Putamen (tissue), 1 donor: ENCODE measurements at regions not wholly inside any gene's neighbourhood (a gene's known extent, or its start where the extent isn't known, plus 50 kb on each side); places are given as distances from the start of the nearest gene placed in this dataset.
"Not testable (repeated sequence)": the region's sequence is repeated elsewhere in the genome, so short reads cannot be mapped to it uniquely, and the experiment has no call there.

Experiments used
- DNase-seq: peaks from one replicate; pipeline ENCODE4 v3.0.0-alpha.2; 2016; ENCODE audit warnings: low spot score

DNA sequence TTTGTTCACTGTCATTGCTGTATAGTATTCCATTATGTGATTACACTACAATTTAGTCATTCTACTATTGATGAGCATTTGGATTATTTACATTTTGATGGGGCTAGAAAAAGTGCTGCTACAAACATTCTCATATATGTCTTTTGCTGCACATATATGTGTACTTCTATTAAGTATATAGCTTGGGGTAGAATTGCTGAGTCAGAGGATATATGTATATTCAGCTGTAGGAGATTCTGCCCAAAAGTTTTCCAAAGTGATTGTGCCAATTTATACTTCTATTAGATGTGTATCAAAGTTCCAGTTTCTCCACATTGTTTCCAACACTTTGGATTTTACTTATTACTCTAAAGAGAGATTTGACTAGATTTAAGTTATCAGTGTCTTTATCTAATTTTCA is 101.7 kb upstream of the UGP2 start:
- DNase-seq, result no peak

- DNase-seq, result no peak
Measured at GRCh38 chr2:63740943-63741342, 100.8 kb upstream of the UGP2 start.

DNA sequence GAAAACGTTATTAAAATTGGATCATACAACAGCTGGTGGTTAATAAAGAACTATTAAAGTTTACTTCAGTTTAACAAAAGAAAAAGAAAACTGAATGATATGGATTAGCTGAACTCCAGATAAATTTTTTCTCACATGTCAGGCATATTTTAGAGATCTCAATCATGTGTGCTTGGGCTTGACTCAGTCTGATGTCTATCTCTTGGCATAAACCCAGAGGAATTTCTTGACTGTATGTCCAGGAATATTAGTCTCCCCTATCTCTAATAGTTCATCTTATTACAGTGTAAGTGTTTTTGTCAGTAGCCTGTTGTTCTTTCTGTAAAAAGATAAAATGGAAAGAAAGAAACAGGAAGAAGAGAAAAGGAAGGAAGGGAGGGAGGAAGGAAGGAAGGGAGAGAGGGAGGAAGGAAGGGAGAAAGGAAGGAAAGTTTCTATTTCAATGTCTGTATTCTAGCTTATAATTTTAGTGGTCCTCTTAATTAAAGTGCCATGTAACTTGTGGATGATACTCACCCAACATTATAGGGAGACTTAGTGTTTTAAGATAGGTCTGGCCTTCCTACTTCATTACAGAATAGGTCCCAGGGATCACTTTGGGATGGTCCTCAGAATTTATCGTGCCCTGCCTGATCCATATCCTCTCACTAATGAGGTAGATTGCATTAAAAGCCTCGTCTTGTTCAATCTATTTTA is 99.7 kb upstream of the UGP2 start:
- no peak for DNase-seq

DNA sequence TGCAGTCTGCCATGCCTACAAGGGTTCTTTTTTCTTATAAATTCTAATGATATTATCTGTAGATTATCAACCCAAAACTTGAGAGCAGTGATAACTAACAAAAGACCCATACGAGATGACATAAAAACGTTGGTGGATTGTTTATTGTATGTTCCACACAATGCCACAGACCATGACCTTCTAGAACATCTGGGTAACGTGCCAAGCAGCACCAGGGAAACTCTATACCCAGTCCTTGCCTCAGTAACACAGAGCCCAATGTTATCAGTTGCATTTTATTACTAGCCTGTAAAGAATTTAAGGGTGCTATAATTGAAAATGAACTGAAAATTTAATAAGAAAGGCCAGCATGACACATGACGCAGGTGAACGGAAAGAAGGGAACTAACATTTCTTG is 99.1 kb upstream of the UGP2 start:
- DNase-seq, result no peak

DNA sequence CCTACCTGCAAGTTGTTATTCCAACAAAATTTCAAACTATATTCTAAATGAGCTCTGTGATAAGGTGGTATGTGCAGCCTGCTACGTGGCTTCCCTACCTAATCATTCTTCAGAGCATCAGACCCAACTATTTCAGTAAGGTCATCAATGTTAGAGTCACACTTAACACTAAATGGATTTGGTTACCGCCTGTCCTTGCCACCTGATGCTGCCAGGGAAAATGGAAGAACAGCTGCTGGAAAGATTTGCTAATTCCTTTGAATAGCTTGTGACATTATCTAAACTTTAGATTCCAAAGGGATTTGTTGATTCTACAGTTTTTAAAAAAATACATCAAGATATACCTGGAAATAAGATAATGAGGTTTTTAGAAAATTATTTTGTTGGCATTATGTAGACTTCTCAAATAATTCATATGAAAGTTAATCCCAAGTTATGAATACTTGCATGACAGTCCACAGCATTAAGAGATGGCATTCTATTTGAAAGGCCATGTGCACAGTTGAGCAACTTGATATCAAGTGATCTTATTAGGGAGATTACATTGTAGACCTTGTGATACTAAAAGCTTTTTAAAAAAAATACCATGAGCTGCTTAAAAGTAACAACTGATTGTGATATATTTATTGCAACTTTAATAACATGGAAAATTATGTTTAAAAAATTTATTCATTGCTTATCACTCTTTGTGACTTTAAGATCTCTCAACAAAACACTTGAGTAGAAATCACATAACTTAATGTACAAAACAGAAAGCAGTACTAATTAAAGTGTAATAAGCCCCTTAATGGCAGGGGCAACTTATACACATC is 98.3 kb upstream of the UGP2 start:
- no peak for DNase-seq

- DNase-seq, result no peak
Measured at GRCh38 chr2:63743982-63744966, 97.4 kb upstream of the UGP2 start.

DNA sequence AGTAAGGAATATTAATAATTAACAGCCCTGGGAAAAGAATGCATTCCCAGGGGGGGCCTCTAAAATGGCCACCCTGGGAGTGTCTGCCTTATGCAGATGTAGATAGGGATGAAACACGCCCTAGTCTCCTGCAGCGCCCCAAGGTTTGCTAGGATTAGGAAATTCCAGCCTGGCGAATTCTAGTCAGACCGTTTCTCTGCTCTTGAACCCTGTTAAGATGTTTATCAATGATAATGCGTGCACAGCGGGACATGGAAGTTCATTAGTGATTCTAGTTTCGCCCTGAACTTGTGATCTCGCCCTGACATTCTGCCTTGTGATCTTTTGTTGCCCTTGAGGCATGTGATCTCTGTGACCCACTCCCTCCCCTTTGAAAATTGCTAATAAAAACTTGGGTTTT is 95.1 kb upstream of the UGP2 start:
- DNase-seq, result not testable (repeated sequence)

GRCh38 chr2:63751901-63752300 is 89.8 kb upstream of the UGP2 start:
- no peak for DNase-seq

- no peak for DNase-seq
Measured at GRCh38 chr2:63755216-63755615, 86.5 kb upstream of the UGP2 start.

DNA sequence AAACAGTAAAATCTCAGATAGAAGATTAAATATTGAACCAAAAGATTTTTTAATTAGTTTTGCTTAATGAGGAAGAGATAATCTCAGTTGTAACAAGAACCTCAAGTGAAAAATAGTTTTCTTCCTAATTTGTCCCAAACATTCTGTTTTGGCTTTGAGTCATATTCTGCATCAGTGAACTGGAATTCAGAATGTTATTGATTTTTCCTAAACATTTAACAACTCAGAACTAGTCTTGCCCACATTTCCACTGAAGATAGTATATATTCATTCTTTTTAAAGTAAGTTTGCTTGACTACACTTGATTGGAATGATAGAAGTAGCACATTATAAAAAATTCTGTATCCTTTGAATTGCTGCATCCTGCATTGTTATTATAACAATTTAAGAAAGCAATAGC is 85.7 kb upstream of the UGP2 start:
- DNase-seq, result no peak

GRCh38 chr2:63763391-63763941 is 78.2 kb upstream of the UGP2 start:
- DNase-seq, result no peak

DNA sequence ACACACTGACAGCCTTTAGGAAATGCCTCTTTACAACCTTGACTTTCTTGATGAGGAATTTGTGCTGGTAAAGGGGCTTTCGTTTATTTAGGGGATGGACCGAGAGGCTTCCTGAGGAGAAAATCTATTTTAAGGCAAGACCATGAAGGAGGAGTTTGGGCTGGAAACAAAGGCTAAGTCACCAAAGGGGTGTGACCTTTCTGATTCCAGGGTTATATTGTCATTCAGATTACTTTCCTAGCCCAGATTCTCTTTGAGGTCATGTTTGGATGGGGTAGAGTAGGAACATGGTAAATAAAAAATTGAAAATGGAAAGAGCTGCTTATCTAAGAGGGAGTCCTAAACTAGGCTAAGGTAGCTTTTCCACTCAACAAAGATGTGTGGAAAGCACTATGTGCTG is 77.1 kb upstream of the UGP2 start:
- DNase-seq, result no peak

DNA sequence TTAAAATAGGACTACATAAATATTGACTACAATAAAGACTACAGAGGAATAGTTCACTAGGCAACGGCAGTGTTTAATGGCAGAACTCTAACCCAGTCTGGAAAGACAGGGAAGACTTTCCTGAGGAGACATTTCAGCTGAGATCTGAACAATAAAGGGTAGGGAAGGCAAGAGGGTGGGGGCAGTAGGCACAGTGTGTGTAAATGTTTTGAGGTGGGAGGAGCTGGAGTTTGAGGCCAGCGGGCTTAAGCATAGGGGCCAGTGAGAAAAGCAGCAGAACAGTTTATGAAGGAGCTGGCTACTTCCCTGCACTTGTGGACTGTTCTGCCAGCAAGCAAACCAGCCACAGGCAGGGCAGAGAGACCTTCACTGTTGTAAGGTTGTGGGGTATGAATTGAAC is 76.6 kb upstream of the UGP2 start:
- no peak for DNase-seq

DNA sequence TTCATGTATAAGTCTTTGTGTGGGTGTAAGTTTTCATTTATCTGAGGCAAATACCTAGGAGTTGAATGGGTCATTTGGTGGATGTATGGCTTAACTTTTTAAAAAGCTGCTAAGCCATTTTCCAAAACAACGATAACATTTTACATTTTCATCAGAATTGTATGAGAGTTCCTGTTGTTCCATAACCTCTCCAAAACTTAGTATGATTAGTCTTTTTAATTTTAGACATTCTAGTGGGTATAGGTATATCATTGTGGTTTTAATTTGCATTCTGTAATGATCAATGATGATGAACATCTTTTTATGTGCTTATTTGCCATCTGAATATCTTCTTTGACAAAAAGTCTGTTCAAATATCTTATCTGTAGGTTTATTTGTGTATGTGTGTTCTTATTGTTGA is 74.4 kb upstream of the UGP2 start:
- no peak for DNase-seq

GRCh38 chr2:63768051-63768450 is 73.6 kb upstream of the UGP2 start:
- no peak for DNase-seq

- no peak for DNase-seq
Measured at GRCh38 chr2:63769915-63770314, 71.8 kb upstream of the UGP2 start.

DNA sequence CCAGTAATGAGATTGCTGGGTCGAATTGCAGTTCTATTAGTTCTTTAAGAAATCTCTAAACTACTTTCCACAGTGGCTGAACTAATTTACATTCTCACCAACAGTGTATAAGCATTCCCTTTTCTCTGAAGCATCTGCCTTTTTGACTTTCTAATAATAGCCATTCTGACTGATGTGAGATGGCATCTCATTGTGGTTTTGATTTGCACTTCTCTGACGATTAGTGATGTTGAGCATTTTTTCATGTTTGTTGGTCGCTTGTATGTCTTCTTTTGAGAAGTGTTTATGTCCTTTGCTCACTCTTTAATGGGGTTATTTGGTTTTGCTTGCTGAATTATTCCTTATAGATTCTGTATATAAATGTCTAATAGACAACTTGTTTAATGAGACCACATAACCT is 69.6 kb upstream of the UGP2 start:
- DNase-seq, result no peak

DNA sequence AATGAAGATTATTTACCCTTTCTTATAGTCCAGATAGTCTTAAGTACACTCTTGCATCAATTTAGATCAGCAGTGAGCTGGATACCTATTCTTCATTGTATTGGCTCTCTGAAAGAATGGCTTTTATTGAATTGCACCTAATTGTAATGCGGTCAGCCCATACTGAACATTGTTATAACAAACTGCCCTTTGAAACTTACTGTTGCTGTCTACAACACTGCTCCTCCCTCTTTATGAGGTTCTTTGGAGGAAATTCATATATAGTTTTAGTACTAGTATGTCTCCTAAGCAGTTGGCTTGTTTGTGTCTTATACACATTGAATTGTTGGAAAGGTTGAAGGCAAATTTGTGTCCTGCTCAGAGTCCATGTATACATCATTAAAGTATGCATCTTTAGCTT is 66.5 kb upstream of the UGP2 start:
- DNase-seq, result no peak

- no peak for DNase-seq
Measured at GRCh38 chr2:63776382-63776781, 65.3 kb upstream of the UGP2 start.

- no peak for DNase-seq
Measured at GRCh38 chr2:63777816-63778215, 63.9 kb upstream of the UGP2 start.

- no peak for DNase-seq
Measured at GRCh38 chr2:63778391-63778790, 63.3 kb upstream of the UGP2 start.

- no peak for DNase-seq
Measured at GRCh38 chr2:63780518-63781155, 61.1 kb upstream of the UGP2 start.
